ENCODE measurements at regions not wholly inside any gene's neighbourhood (a gene's known extent, or its start where the extent isn't known, plus 50 kb on each side); places are given as distances from the start of the nearest gene placed in this dataset.

- Histone ChIP-seq H4K20me1 (ENCODE audit: control insufficient read depth, extremely low read depth, insufficient read depth, low read length) (no peaks in the 10 kb centered on the region), H3K79me2 (ENCODE audit: control insufficient read depth, insufficient read depth, low read length) (no peaks in the 10 kb centered on the region), H3K9me3 (ENCODE audit: control insufficient read depth, low read depth, low read length) (no peaks in the 10 kb centered on the region), H3K4me2 (ENCODE audit: control insufficient read depth, extremely low read depth, insufficient read depth, low read depth, low read length) (no peak overlapping the region), H3K27ac (ENCODE audit: control insufficient read depth, insufficient read depth, low read length) (no peak overlapping the region), H3K36me3 (ENCODE audit: control insufficient read depth in 2 of 2, extremely low read depth in 1 of 2, insufficient read depth in 2 of 2, low read length in 2 of 2) (no peaks in the 10 kb centered on the region), H3K9me1 (ENCODE audit: control insufficient read depth, extremely low read depth, insufficient read depth, low read length) (no peaks in the 10 kb centered on the region), H3K4me1 (ENCODE audit: control insufficient read depth, extremely low read depth, insufficient read depth, low read length) (no peaks in the 10 kb centered on the region), H3K4me3 (ENCODE audit: control insufficient read depth in 2 of 3, extremely low read depth in 1 of 3, insufficient read depth in 2 of 3, low read depth in 1 of 3, low read length in 3 of 3) (no peak overlapping the region), H3K27me3 (ENCODE audit: control insufficient read depth, extremely low read depth, insufficient read depth, low read length) (no peaks in the 10 kb centered on the region), H3K9ac (ENCODE audit: control insufficient read depth, extremely low read depth, insufficient read depth, low read length) (no peak overlapping the region), H2AFZ (ENCODE audit: control insufficient read depth, low read length) (no peak overlapping the region)
- TF ChIP-seq EZH2 (IDR thresholded peaks at IDR 0.05; ENCODE audit: low read length) (no peak), CTCF (optimal IDR thresholded peaks at IDR 0.05 in 1 of 3, IDR thresholded peaks at IDR 0.05 in 1 of 3, conservative IDR thresholded peaks at IDR 0.05 in 1 of 3; ENCODE audit: extremely low read depth in 1 of 3, insufficient read depth in 2 of 3, low read length in 3 of 3) (no peak)
- no peak for FAIRE-seq
- dilution Hi-C loops (cut with MboI; ENCODE audit: extremely low pct_ligation_motif_present, low sequenced_read_pairs), result no loop called here
- no peak for DNase-seq (ENCODE audit: low read depth, low spot score)
These were observed 170.9 kb downstream of the MIAT start for GRCh38 chr22:26828311-26828710.

GRCh38 chr22:26830837-26831236 lies 173.4 kb downstream of the MIAT start:
- DNase-seq (ENCODE audit: low read depth, low spot score) (no peak), FAIRE-seq (no peak)
- no peak overlapping the region for H3K4me2 ChIP-seq (ENCODE audit: control insufficient read depth, extremely low read depth, insufficient read depth, low read depth, low read length)
- H2AFZ ChIP-seq (ENCODE audit: control insufficient read depth, low read length), result no peak overlapping the region
- no peak overlapping the region for H3K9ac ChIP-seq (ENCODE audit: control insufficient read depth, extremely low read depth, insufficient read depth, low read length)
- H3K79me2 ChIP-seq (ENCODE audit: control insufficient read depth, insufficient read depth, low read length), result no peaks in the 10 kb centered on the region
- dilution Hi-C loops (cut with MboI; ENCODE audit: extremely low pct_ligation_motif_present, low sequenced_read_pairs), result no loop called here
- H3K9me3 ChIP-seq (ENCODE audit: control insufficient read depth, low read depth, low read length), result no peaks in the 10 kb centered on the region
- no peaks in the 10 kb centered on the region for H3K27me3 ChIP-seq (ENCODE audit: control insufficient read depth, extremely low read depth, insufficient read depth, low read length)
- no peak overlapping the region for H3K27ac ChIP-seq (ENCODE audit: control insufficient read depth, insufficient read depth, low read length)
- H3K9me1 ChIP-seq (ENCODE audit: control insufficient read depth, extremely low read depth, insufficient read depth, low read length), result no peaks in the 10 kb centered on the region
- no peaks in the 10 kb centered on the region for H3K36me3 ChIP-seq (ENCODE audit: control insufficient read depth in 2 of 2, extremely low read depth in 1 of 2, insufficient read depth in 2 of 2, low read length in 2 of 2)
- no peaks in the 10 kb centered on the region for H3K4me1 ChIP-seq (ENCODE audit: control insufficient read depth, extremely low read depth, insufficient read depth, low read length)
- TF ChIP-seq CTCF (optimal IDR thresholded peaks at IDR 0.05 in 1 of 3, IDR thresholded peaks at IDR 0.05 in 1 of 3, conservative IDR thresholded peaks at IDR 0.05 in 1 of 3; ENCODE audit: extremely low read depth in 1 of 3, insufficient read depth in 2 of 3, low read length in 3 of 3) (no peak), EZH2 (IDR thresholded peaks at IDR 0.05; ENCODE audit: low read length) (no peak)
- no peak overlapping the region for H3K4me3 ChIP-seq (ENCODE audit: control insufficient read depth in 2 of 3, extremely low read depth in 1 of 3, insufficient read depth in 2 of 3, low read depth in 1 of 3, low read length in 3 of 3)
- no peaks in the 10 kb centered on the region for H4K20me1 ChIP-seq (ENCODE audit: control insufficient read depth, extremely low read depth, insufficient read depth, low read length)

Data from keratinocyte (primary cell).